ENCODE measurements at regions not wholly inside any gene's neighbourhood (a gene's known extent, or its start where the extent isn't known, plus 50 kb on each side); places are given as distances from the start of the nearest gene placed in this dataset.

- Histone ChIP-seq H3K27me3 (ENCODE audit: insufficient read depth, low read length) (no peaks in the 10 kb centered on the region), H3K4ac (ENCODE audit: low read depth, low read length) (no peak overlapping the region)
- H3K4me3 Mint-ChIP-seq, result no peak overlapping the region
Measured at GRCh38 chr3:109887293-109887692, 549.9 kb upstream of the DPPA4 start.

More at GRCh38 chr3:109887293-109887692, 549.9 kb upstream of the DPPA4 start:
- Histone ChIP-seq H2BK15ac (ENCODE audit: low read depth, low read length) (no peak overlapping the region), H3K18ac (ENCODE audit: insufficient read length, low read depth, low read length) (no peak overlapping the region), H3K9me3 (ENCODE audit: control insufficient read depth, low read depth, low read length) (no peaks in the 10 kb centered on the region), H2AFZ (ENCODE audit: low read length) (no peak overlapping the region), H4K8ac (replicated peaks; ENCODE audit: insufficient read length, low read depth, low read length) (no peak overlapping the region), H2AK5ac (ENCODE audit: insufficient read length, low read length) (no peak overlapping the region), H3K14ac (ENCODE audit: insufficient read depth, low read length) (no peak overlapping the region), H3K4me1 (ENCODE audit: insufficient read depth, low read length) (no peaks in the 10 kb centered on the region), H3K23ac (ENCODE audit: insufficient read length, low read depth, low read length) (no peak overlapping the region), H3K23me2 (ENCODE audit: insufficient read length, low read depth, low read length, poor library complexity, severe bottlenecking) (no peaks in the 10 kb centered on the region), H3K4me2 (ENCODE audit: insufficient read depth, insufficient read length, low read length) (no peak overlapping the region), H2BK5ac (ENCODE audit: insufficient read length, low read length) (no peak overlapping the region), H4K5ac (ENCODE audit: insufficient read length, low read depth, low read length) (no peak overlapping the region), H4K91ac (ENCODE audit: insufficient read length, low read depth, low read length) (no peak overlapping the region), H4K20me1 (ENCODE audit: control insufficient read depth, insufficient read depth, insufficient read length) (no peaks in the 10 kb centered on the region), H3T11ph (ENCODE audit: low read length) (no peak overlapping the region), H3K9ac (ENCODE audit: extremely low read depth, insufficient read length, low read length) (no peak overlapping the region), H3K79me2 (ENCODE audit: insufficient read depth, low read length) (no peaks in the 10 kb centered on the region), H2BK12ac (ENCODE audit: insufficient read length, low read depth, low read length) (no peak overlapping the region), H3K79me1 (ENCODE audit: insufficient read depth, low read depth, low read length, poor library complexity, severe bottlenecking) (no peaks in the 10 kb centered on the region), H2BK20ac (ENCODE audit: low read depth, low read length, poor library complexity, severe bottlenecking) (no peak overlapping the region), H2BK120ac (ENCODE audit: low read depth, low read length, poor library complexity, severe bottlenecking) (no peak overlapping the region), H3K56ac (ENCODE audit: insufficient read length, low read depth, low read length) (no peak overlapping the region), H3K27ac (ENCODE audit: insufficient read length, low read depth, low read length) (no peak overlapping the region)
- peaks cover 8 to 23% (median 15%) of the 10 kb centered on the region in 3 experiments for H3K36me3 Mint-ChIP-seq (ENCODE audit: insufficient read depth in 1 of 3, low read depth in 3 of 3)
- TF ChIP-seq CTCF (conservative IDR thresholded peaks at IDR 0.05), result no peak
- H3K4me1 Mint-ChIP-seq, result no peaks in the 10 kb centered on the region
- no peak overlapping the region for H3K27ac Mint-ChIP-seq
- WGBS (ENCODE audit: extremely low coverage, insufficient read length, low lambda C conversion rate), result no CpG with 5 or more reads among the region's 2 CpGs
- no peaks in the 10 kb centered on the region for H3K27me3 Mint-ChIP-seq (ENCODE audit: low read depth)
- H3K9me3 Mint-ChIP-seq, result peaks cover 21 to 28% of the 10 kb centered on the region in 2 experiments
- DNase-seq, result no peak

Measured in H9 (cell line).